Esophagus muscularis mucosa (tissue), 3 donors: ENCODE measurements at regions not wholly inside any gene's neighbourhood (a gene's known extent, or its start where the extent isn't known, plus 50 kb on each side); places are given as distances from the start of the nearest gene placed in this dataset.

Experiments used
- CTCF ChIP-seq, 3 experiments: fragments of 200-600 bp in 2 of 3; fragments of 450-650 bp in 1 of 3; sonication (generic) in 2 of 3; IDR thresholded peaks; one replicate each; pipeline ENCODE4 v1.5.1; 2017 to 2019; ENCODE audit warnings: antibody characterized with exemption in 3 of 3, mild to moderate bottlenecking in 2 of 3, moderate library complexity in 1 of 3
- POLR2AphosphoS5 ChIP-seq, 2 donors: sonication (generic); formaldehyde crosslinking; IDR thresholded peaks; one replicate each; pipeline ENCODE4 v1.6.1; 2017; ENCODE audit warnings: antibody characterized with exemption in 2 of 2

GRCh38 chr12:23028158-23028802 lies 403.3 kb downstream of the ETNK1 start:
- TF ChIP-seq CTCF (IDR thresholded peaks at IDR 0.05) (no peak), POLR2AphosphoS5 (IDR thresholded peaks at IDR 0.05) (no peak)
